SK-N-SH (cell line): ENCODE measurements at regions not wholly inside any gene's neighbourhood (a gene's known extent, or its start where the extent isn't known, plus 50 kb on each side); places are given as distances from the start of the nearest gene placed in this dataset.
A peak's percentile ranks its signal among the peaks of the same experiment; 100 is the strongest.

Experiments used
- CTCF ChIA-PET: fragments of 300-600, 350-600 bp; formaldehyde crosslinking; extraction: SDS; loops from one replicate; lab custom pipeline; 2021; lab: Yijun Ruan, JAX
- POLR2A ChIA-PET: fragments of 350-600 bp; sonication (Branson Sonifier 250); formaldehyde crosslinking; extraction: SDS; loops from one replicate; lab custom pipeline; 2020; ENCODE audit warnings: antibody characterized with exemption, inconsistent platforms; lab: Yijun Ruan, JAX
- DNase-seq: peaks from one replicate; pipeline ENCODE4 v3.0.0; 2012
- H2AFZ ChIP-seq: fragments of 200-600 bp; sonication (generic); 2 replicates; pipeline ENCODE4 v1.8.1; 2016; ENCODE audit warnings: antibody characterized with exemption, mild to moderate bottlenecking, low read depth
- H3F3A ChIP-seq: fragments of 200-600 bp; sonication (generic); replicated peaks from 2 replicates; pipeline ENCODE3; 2016; ENCODE audit warnings: antibody characterized with exemption, mild to moderate bottlenecking; ENCODE audit not compliant: insufficient read depth
- H3K27ac ChIP-seq, 2 experiments: fragments of 200-500 bp in 1 of 2; fragments of 200-600 bp in 1 of 2; sonication (Bioruptor generic) in 1 of 2; sonication (generic), shearing (Covaris generic) in 1 of 2; 2 replicates each; pipeline versions ENCODE4 v1.5.1 to v1.6.1; 2014 to 2016; ENCODE audit warnings: low read depth in 2 of 2, inconsistent platforms in 1 of 2, low read length in 1 of 2, mild to moderate bottlenecking in 1 of 2, mixed read lengths in 1 of 2
- H3K27me3 ChIP-seq: fragments of 200-600 bp; sonication (generic), shearing (Covaris generic); 2 replicates; pipeline ENCODE4 v1.6.1; 2016; ENCODE audit warnings: mixed run types; ENCODE audit not compliant: insufficient read depth
- H3K36me3 ChIP-seq, 2 experiments: fragments of 200-500 bp in 1 of 2; fragments of 200-600 bp in 1 of 2; sonication (Bioruptor generic) in 1 of 2; sonication (generic) in 1 of 2; replicated peaks in 1 of 2; 2 replicates each; pipeline versions ENCODE3 to v1.5.1; 2014 to 2016; ENCODE audit warnings: low read length in 1 of 2, mild to moderate bottlenecking in 1 of 2; ENCODE audit not compliant: insufficient read depth in 2 of 2, control insufficient read depth in 1 of 2
- H3K4me1 ChIP-seq, 2 experiments: fragments of 200-500 bp in 1 of 2; fragments of 200-600 bp in 1 of 2; sonication (Bioruptor generic) in 1 of 2; sonication (generic), shearing (Covaris generic) in 1 of 2; 2 replicates each; pipeline versions ENCODE4 v1.5.1 to v1.6.1; 2014 to 2016; ENCODE audit warnings: low read depth in 1 of 2, low read length in 1 of 2, mixed run types in 1 of 2; ENCODE audit not compliant: insufficient read depth in 2 of 2, control insufficient read depth in 1 of 2
- H3K4me2 ChIP-seq: fragments of 200-600 bp; sonication (generic), shearing (Covaris generic); 2 replicates; pipeline ENCODE4 v1.6.1; 2017; ENCODE audit warnings: mixed run types
- H3K4me3 ChIP-seq, 2 experiments: fragments of 200-500 bp in 1 of 2; fragments of 200-600 bp in 1 of 2; sonication (Bioruptor generic) in 1 of 2; sonication (generic), shearing (Covaris generic) in 1 of 2; 2 replicates each; pipeline versions ENCODE4 v1.5.1 to v1.8.1; 2014 to 2016; ENCODE audit warnings: low read depth in 2 of 2, inconsistent platforms in 1 of 2, low read length in 1 of 2, mild to moderate bottlenecking in 1 of 2, mixed read lengths in 1 of 2, moderate library complexity in 1 of 2
- H3K79me2 ChIP-seq: fragments of 200-600 bp; sonication (generic); 2 replicates; pipeline ENCODE4 v1.8.1; 2017; ENCODE audit warnings: mild to moderate bottlenecking; ENCODE audit not compliant: insufficient read depth
- H3K9ac ChIP-seq: fragments of 200-600 bp; sonication (generic); 2 replicates; pipeline ENCODE4 v1.6.1; 2017; ENCODE audit warnings: mixed run types
- H3K9me2 ChIP-seq: fragments of 200-600 bp; sonication (generic); 2 replicates; pipeline ENCODE4 v1.6.1; 2017; ENCODE audit warnings: mixed run types
- H3K9me3 ChIP-seq: fragments of 200-600 bp; sonication (generic); 2 replicates; pipeline ENCODE4 v1.6.1; 2017; ENCODE audit warnings: mixed run types, mild to moderate bottlenecking, moderate library complexity
- H4K20me1 ChIP-seq: fragments of 200-600 bp; sonication (generic); 2 replicates; pipeline ENCODE4 v1.6.1; 2017; ENCODE audit warnings: mild to moderate bottlenecking, mixed run types; ENCODE audit not compliant: insufficient read depth
- CHD2 ChIP-seq: fragments of 150-350 bp; IDR thresholded peaks from 2 replicates; pipeline ENCODE4 v1.6.1; 2018; ENCODE audit warnings: low read length; ENCODE audit not compliant: partially characterized antibody
- CTCF ChIP-seq: fragments of 200-600 bp; sonication (generic); IDR thresholded peaks from 2 replicates; pipeline ENCODE4 v1.6.1; 2017; ENCODE audit warnings: antibody characterized with exemption, mild to moderate bottlenecking, moderate library complexity
- ELF1 ChIP-seq: IDR thresholded peaks from 2 replicates; pipeline ENCODE4 v1.4.0; 2012
- EZH2phosphoT487 ChIP-seq: fragments of 200-600 bp; sonication (generic); IDR thresholded peaks from 2 replicates; pipeline ENCODE4 v1.6.1; 2017; ENCODE audit warnings: low read depth, mixed run types, mild to moderate bottlenecking, antibody characterized with exemption, moderate library complexity, borderline replicate concordance
- FOSL2 ChIP-seq: IDR thresholded peaks from 2 replicates; pipeline ENCODE4 v1.4.0; 2012; ENCODE audit warnings: low read depth, mild to moderate bottlenecking, moderate library complexity, borderline replicate concordance
- GABPA ChIP-seq: IDR thresholded peaks from 2 replicates; pipeline ENCODE4 v1.4.0; 2012; ENCODE audit warnings: low read depth, mild to moderate bottlenecking
- JUND ChIP-seq: IDR thresholded peaks from 2 replicates; pipeline ENCODE4 v1.4.0; 2012
- NRF1 ChIP-seq: IDR thresholded peaks from 2 replicates; pipeline ENCODE4 v1.6.1; 2012; ENCODE audit warnings: low read depth, mild to moderate bottlenecking, low read length
- POLR2AphosphoS5 ChIP-seq: IDR thresholded peaks from 2 replicates; pipeline ENCODE4 v1.6.1; 2012; ENCODE audit warnings: low read depth, low read length
- RAD21 ChIP-seq: IDR thresholded peaks from 2 replicates; pipeline ENCODE4 v1.6.1; 2012; ENCODE audit warnings: mild to moderate bottlenecking, low read length
- RFX5 ChIP-seq: IDR thresholded peaks from 2 replicates; pipeline ENCODE4 v1.6.1; 2012; ENCODE audit warnings: mild to moderate bottlenecking, improper control_type of control experiment, low read length
- SMC3 ChIP-seq: IDR thresholded peaks from 2 replicates; pipeline ENCODE4 v1.6.1; 2012; ENCODE audit warnings: low read depth, low read length, improper control_type of control experiment
- USF1 ChIP-seq: IDR thresholded peaks from 2 replicates; pipeline ENCODE4 v1.4.0; 2012; ENCODE audit warnings: low read depth, borderline replicate concordance
- ZBTB33 ChIP-seq: IDR thresholded peaks from 2 replicates; pipeline ENCODE4 v1.4.0; 2012; ENCODE audit warnings: low read depth, borderline replicate concordance
- WGBS: methylation state at CpG from one replicate; pipeline ENCODE4 v1.1.6; 2017; ENCODE audit warnings: low lambda C conversion rate; 5-methylcytosine and 5-hydroxymethylcytosine counted together

GRCh38 chr5:18771097-18771610 is 1136.9 kb downstream of the TAF11L14 start:
- no peak for DNase-seq
- no peaks in the 10 kb centered on the region for H3K36me3 ChIP-seq
- no peaks in the 10 kb centered on the region for H3K9me3 ChIP-seq
- H3K4me2 ChIP-seq: no peak overlapping the region
- no peak for TF ChIP-seq USF1
- TF ChIP-seq RFX5: no peak
- no peak for TF ChIP-seq CHD2
- no peak for TF ChIP-seq ELF1
- TF ChIP-seq ZBTB33: no peak
- TF ChIP-seq NRF1: no peak
- H4K20me1 ChIP-seq: no peaks in the 10 kb centered on the region
- H3K9ac ChIP-seq: no peak overlapping the region
- no peaks in the 10 kb centered on the region; the same call in 1 of the 2 replicates for H3K27me3 ChIP-seq
- no peak overlapping the region for H2AFZ ChIP-seq
- H3K27ac ChIP-seq: no peak overlapping the region
- 0 out of 2 replicates have a peak, but pooled peaks cover 4% of the 10 kb centered on the region for H3K9me2 ChIP-seq
- H3K4me1 ChIP-seq: no peaks in the 10 kb centered on the region
- no peaks in the 10 kb centered on the region for H3F3A ChIP-seq
- CTCF ChIA-PET: no interaction called here
- 7% methylated on average over 6 of the region's 6 CpGs for WGBS
- H3K79me2 ChIP-seq: no peaks in the 10 kb centered on the region
- H3K4me3 ChIP-seq: no peak overlapping the region
- POLR2A ChIA-PET: no interaction called here

DNA sequence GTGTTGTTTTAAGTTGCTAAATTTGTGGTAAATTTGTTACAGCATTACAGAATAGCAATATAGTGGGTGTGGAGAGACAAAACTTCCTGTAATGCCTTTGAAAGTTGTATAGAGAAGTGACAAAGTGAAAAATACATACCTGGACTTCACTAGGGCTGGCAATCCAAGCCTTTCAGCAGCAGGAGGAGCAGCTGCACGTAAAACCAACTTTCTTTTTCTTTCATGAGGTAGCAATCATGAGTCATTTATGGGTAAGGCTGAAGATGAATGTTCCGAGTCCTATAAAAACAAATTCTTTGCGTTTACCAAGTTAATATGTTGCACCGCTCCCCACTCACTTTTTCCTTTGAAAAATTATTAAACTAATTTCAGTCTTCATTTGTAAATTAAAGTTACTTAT is 1138.2 kb downstream of the TAF11L14 start:
- 40% methylated on average over 4 of the region's 4 CpGs for WGBS
- Histone ChIP-seq H3K27me3 (no peaks in the 10 kb centered on the region; the same call in 1 of the 2 replicates), H3K4me2 (0 out of 2 replicates have a peak overlapping the region, but pooled peaks have one; percentile 2), H4K20me1 (no peaks in the 10 kb centered on the region), H3K4me1 (no peaks in the 10 kb centered on the region), H3K9me3 (no peaks in the 10 kb centered on the region), H3K36me3 (no peaks in the 10 kb centered on the region), H3K9me2 (0 out of 2 replicates have a peak, but pooled peaks cover 4% of the 10 kb centered on the region), H2AFZ (0 out of 2 replicates have a peak overlapping the region, but pooled peaks have one; percentile 20), H3K27ac (no peak overlapping the region), H3K9ac (no peak overlapping the region), H3F3A (no peaks in the 10 kb centered on the region), H3K79me2 (no peaks in the 10 kb centered on the region), H3K4me3 (no peak overlapping the region)
- no peak for DNase-seq
- no peak for TF ChIP-seq GABPA
- TF ChIP-seq CTCF: peak; percentile 42
- TF ChIP-seq EZH2phosphoT487: no peak
- TF ChIP-seq POLR2AphosphoS5: no peak
- TF ChIP-seq NRF1: no peak
- TF ChIP-seq JUND: no peak
- TF ChIP-seq CHD2: no peak
- 0 out of 2 replicates have a peak, but pooled peaks have one; percentile 8 for TF ChIP-seq FOSL2
- peak; percentile 28; the same call in 1 of the 2 replicates for TF ChIP-seq RAD21
- TF ChIP-seq SMC3: 0 out of 2 replicates have a peak, but pooled peaks have one; percentile 13
- CTCF ChIA-PET: no interaction called here
- POLR2A ChIA-PET: no interaction called here
